Progenitor cell of endocrine pancreas (in vitro differentiated cells): ENCODE measurements at regions not wholly inside any gene's neighbourhood (a gene's known extent, or its start where the extent isn't known, plus 50 kb on each side); places are given as distances from the start of the nearest gene placed in this dataset.

ENCODE experiments used
- DNase-seq: peaks from one replicate; pipeline ENCODE4 v3.0.0; 2021; ENCODE audit warnings: low spot score; ENCODE audit not compliant: unreplicated experiment
- H3K27ac Mint-ChIP-seq: 2 replicates; pipeline ENCODE4 v1.8.0; 2021; ENCODE audit warnings: mild to moderate bottlenecking, moderate library complexity, mixed read lengths
- H3K27me3 Mint-ChIP-seq: 2 replicates; pipeline ENCODE4 v1.8.0; 2021; ENCODE audit warnings: mixed read lengths
- H3K36me3 Mint-ChIP-seq: 2 replicates; pipeline ENCODE4 v1.8.0; 2022; ENCODE audit warnings: mixed read lengths; ENCODE audit not compliant: insufficient read depth
- H3K4me1 Mint-ChIP-seq: 2 replicates; pipeline ENCODE4 v1.8.0; 2021; ENCODE audit warnings: low read depth, mixed read lengths
- H3K4me3 Mint-ChIP-seq: 2 replicates; pipeline ENCODE4 v1.8.0; 2021; ENCODE audit warnings: low read depth, mild to moderate bottlenecking, moderate library complexity, mixed read lengths
- H3K9me3 Mint-ChIP-seq: 2 replicates; pipeline ENCODE4 v1.8.0; 2021; ENCODE audit warnings: low read depth, mixed read lengths
- CTCF ChIP-seq: fragments of 200-600 bp; sonication (generic); IDR thresholded peaks from one replicate; pipeline ENCODE4 v1.5.0; 2021; ENCODE audit warnings: antibody characterized with exemption, mild to moderate bottlenecking; ENCODE audit not compliant: unreplicated experiment

GRCh38 chr1:55288245-55288644 lies 73.1 kb upstream of the USP24 start:
- Mint-ChIP-seq H3K36me3 (no peaks in the 10 kb centered on the region), H3K4me1 (peaks cover 3% of the 10 kb centered on the region), H3K27me3 (peaks cover 7% of the 10 kb centered on the region), H3K27ac (no peak overlapping the region), H3K4me3 (no peak overlapping the region), H3K9me3 (no peaks in the 10 kb centered on the region)
- DNase-seq: no peak
- TF ChIP-seq CTCF: no peak

- peaks cover 7% of the 10 kb centered on the region for H3K27me3 Mint-ChIP-seq
- no peaks in the 10 kb centered on the region for H3K36me3 Mint-ChIP-seq
- H3K4me3 Mint-ChIP-seq: no peak overlapping the region
- H3K4me1 Mint-ChIP-seq: peaks cover 3% of the 10 kb centered on the region
- TF ChIP-seq CTCF: no peak
- no peak overlapping the region for H3K27ac Mint-ChIP-seq
- no peaks in the 10 kb centered on the region for H3K9me3 Mint-ChIP-seq
- DNase-seq: no peak
Observed at GRCh38 chr1:55287723-55288122, 72.6 kb upstream of the USP24 start.

- H3K27me3 Mint-ChIP-seq: peaks cover 9% of the 10 kb centered on the region
- peaks cover 3% of the 10 kb centered on the region for H3K4me1 Mint-ChIP-seq
- H3K4me3 Mint-ChIP-seq: no peak overlapping the region
- H3K9me3 Mint-ChIP-seq: no peaks in the 10 kb centered on the region
- no peaks in the 10 kb centered on the region for H3K36me3 Mint-ChIP-seq
- DNase-seq: no peak
- H3K27ac Mint-ChIP-seq: no peak overlapping the region
- no peak for TF ChIP-seq CTCF
Observed at GRCh38 chr1:55286856-55287602, 71.9 kb upstream of the USP24 start.

GRCh38 chr1:55285834-55286233 lies 70.7 kb upstream of the USP24 start:
- Mint-ChIP-seq H3K4me3 (no peak overlapping the region), H3K4me1 (peaks cover 3% of the 10 kb centered on the region), H3K36me3 (no peaks in the 10 kb centered on the region), H3K9me3 (no peaks in the 10 kb centered on the region), H3K27me3 (peaks cover 15% of the 10 kb centered on the region), H3K27ac (no peak overlapping the region)
- no peak for DNase-seq
- no peak for TF ChIP-seq CTCF

GRCh38 chr1:55284856-55285255 lies 69.7 kb upstream of the USP24 start:
- no peaks in the 10 kb centered on the region for H3K36me3 Mint-ChIP-seq
- no peak overlapping the region for H3K27ac Mint-ChIP-seq
- peaks cover 3% of the 10 kb centered on the region for H3K4me1 Mint-ChIP-seq
- peaks cover 15% of the 10 kb centered on the region for H3K27me3 Mint-ChIP-seq
- H3K4me3 Mint-ChIP-seq: no peak overlapping the region
- no peaks in the 10 kb centered on the region for H3K9me3 Mint-ChIP-seq
- no peak for DNase-seq
- peak; percentile 70 for TF ChIP-seq CTCF
